IMR-90 (cell line): ENCODE measurements at regions not wholly inside any gene's neighbourhood (a gene's known extent, or its start where the extent isn't known, plus 50 kb on each side); places are given as distances from the start of the nearest gene placed in this dataset.

Source experiments
- BHLHE40 ChIP-seq: fragments of 150-350 bp; IDR thresholded peaks from 2 replicates; pipeline ENCODE4 v1.6.1; 2016; ENCODE audit warnings: mild to moderate bottlenecking, low read depth, low read length
- CEBPB ChIP-seq: IDR thresholded peaks from 2 replicates; pipeline ENCODE4 v1.6.1; 2012; ENCODE audit warnings: low read depth, low read length, improper control_type of control experiment
- CTCF ChIP-seq: conservative IDR thresholded peaks from 2 replicates; pipeline ENCODE4 v1.5.1; 2012; ENCODE audit warnings: mild to moderate bottlenecking, low read depth, low read length, improper control_type of control experiment
- FOS ChIP-seq: fragments of 150-350 bp; IDR thresholded peaks from 2 replicates; pipeline ENCODE4 v1.6.1; 2016; ENCODE audit warnings: low read depth, low read length
- POLR2A ChIP-seq: IDR thresholded peaks from 2 replicates; pipeline ENCODE4 v1.6.1; 2012; ENCODE audit warnings: mild to moderate bottlenecking, low read depth, low read length
- RAD21 ChIP-seq: IDR thresholded peaks from 2 replicates; pipeline ENCODE4 v1.6.1; 2012; ENCODE audit warnings: low read length, improper control_type of control experiment
- TF ChIP-seq, protein P1 (sequence below): fragments of 150-350 bp; IDR thresholded peaks from 2 replicates; pipeline ENCODE4 v1.6.1; 2016; ENCODE audit warnings: low read depth, mild to moderate bottlenecking, low read length, moderate library complexity, borderline replicate concordance

- TF ChIP-seq FOS, result no peak
- no peak for TF ChIP-seq CTCF
- TF ChIP-seq, protein P1, sequence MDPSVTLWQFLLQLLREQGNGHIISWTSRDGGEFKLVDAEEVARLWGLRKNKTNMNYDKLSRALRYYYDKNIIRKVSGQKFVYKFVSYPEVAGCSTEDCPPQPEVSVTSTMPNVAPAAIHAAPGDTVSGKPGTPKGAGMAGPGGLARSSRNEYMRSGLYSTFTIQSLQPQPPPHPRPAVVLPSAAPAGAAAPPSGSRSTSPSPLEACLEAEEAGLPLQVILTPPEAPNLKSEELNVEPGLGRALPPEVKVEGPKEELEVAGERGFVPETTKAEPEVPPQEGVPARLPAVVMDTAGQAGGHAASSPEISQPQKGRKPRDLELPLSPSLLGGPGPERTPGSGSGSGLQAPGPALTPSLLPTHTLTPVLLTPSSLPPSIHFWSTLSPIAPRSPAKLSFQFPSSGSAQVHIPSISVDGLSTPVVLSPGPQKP, result no peak
- TF ChIP-seq CEBPB, result no peak
- TF ChIP-seq BHLHE40, result no peak
- TF ChIP-seq RAD21, result no peak
- TF ChIP-seq POLR2A, result no peak
Measured at GRCh38 chr14:39615352-39615751, 183.1 kb upstream of the FBXO33 start.
